NK-92 treated with Interleukin-12 subunit alpha and Interleukin-12 subunit beta, amount 100 ng/mL, for 24 hours (cell line): ENCODE measurements at regions not wholly inside any gene's neighbourhood (a gene's known extent, or its start where the extent isn't known, plus 50 kb on each side); places are given as distances from the start of the nearest gene placed in this dataset.

Experiments used
- DNase-seq: peaks from one replicate; lab custom pipeline; 2025; lab: John Stamatoyannopoulos, UW

- DNase-seq: no peak
Measured at GRCh38 chr14:53610947-53611346, 345.7 kb downstream of the BMP4 start.

GRCh38 chr14:53609009-53609408 is 347.6 kb downstream of the BMP4 start:
- DNase-seq: no peak

GRCh38 chr14:53608369-53608768 is 348.3 kb downstream of the BMP4 start:
- DNase-seq: no peak

- no peak for DNase-seq
Measured at GRCh38 chr14:53606203-53606602, 350.4 kb downstream of the BMP4 start.

GRCh38 chr14:53605562-53605961 is 351.1 kb downstream of the BMP4 start:
- DNase-seq: no peak

- DNase-seq: no peak
Measured at GRCh38 chr14:53603994-53604393, 352.6 kb downstream of the BMP4 start.

- no peak for DNase-seq
Measured at GRCh38 chr14:53601409-53601808, 355.2 kb downstream of the BMP4 start.

- no peak for DNase-seq
Measured at GRCh38 chr14:53599221-53599945, 357.2 kb downstream of the BMP4 start.

- DNase-seq: no peak
Measured at GRCh38 chr14:53596853-53597525, 359.6 kb downstream of the BMP4 start.

GRCh38 chr14:53591816-53592215 is 364.8 kb downstream of the BMP4 start:
- DNase-seq: no peak

GRCh38 chr14:53581504-53581903 is 375.1 kb downstream of the BMP4 start:
- no peak for DNase-seq

GRCh38 chr14:53571641-53572328 is 384.8 kb downstream of the BMP4 start:
- DNase-seq: no peak

- no peak for DNase-seq
Measured at GRCh38 chr14:53570411-53571387, 385.9 kb downstream of the BMP4 start.

- no peak for DNase-seq
Measured at GRCh38 chr14:53569446-53569845, 387.2 kb downstream of the BMP4 start.

GRCh38 chr14:53567236-53567780 is 389.3 kb downstream of the BMP4 start:
- no peak for DNase-seq

- DNase-seq: no peak
Measured at GRCh38 chr14:53564870-53565269, 391.8 kb downstream of the BMP4 start.

GRCh38 chr14:53563628-53564027 is 393.0 kb downstream of the BMP4 start:
- DNase-seq: no peak

- DNase-seq: no peak
Measured at GRCh38 chr14:53553221-53553620, 400.1 kb upstream of the DDHD1 start.

GRCh38 chr14:53551862-53552261 is 398.7 kb upstream of the DDHD1 start:
- no peak for DNase-seq

GRCh38 chr14:53550776-53551175 is 397.7 kb upstream of the DDHD1 start:
- no peak for DNase-seq

- DNase-seq: no peak
Measured at GRCh38 chr14:53549956-53550355, 396.8 kb upstream of the DDHD1 start.

- DNase-seq: no peak
Measured at GRCh38 chr14:53547593-53547992, 394.5 kb upstream of the DDHD1 start.
